ENCODE measurements at regions not wholly inside any gene's neighbourhood (a gene's known extent, or its start where the extent isn't known, plus 50 kb on each side); places are given as distances from the start of the nearest gene placed in this dataset.

DNA sequence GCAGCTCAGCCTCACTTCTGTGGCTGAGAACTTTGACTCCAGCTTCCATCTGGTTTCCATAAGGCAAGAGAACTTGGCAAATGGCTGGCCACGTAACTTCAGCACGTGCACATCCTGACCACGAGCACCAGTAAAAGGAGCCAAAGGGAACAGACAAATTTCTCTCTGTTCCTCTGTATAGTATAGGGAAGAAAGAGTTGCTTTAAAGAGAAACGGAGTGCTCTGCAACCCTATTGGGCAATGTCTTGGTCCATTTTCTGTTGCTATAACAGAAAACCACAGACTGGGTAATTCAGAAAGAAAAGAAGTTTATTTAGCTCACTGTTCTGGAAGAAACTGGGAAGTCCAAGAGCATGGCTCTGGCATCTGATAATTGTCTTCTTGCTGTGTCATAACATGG, 558.7 kb downstream of the ACTL7B start:
- H3K27ac ChIP-seq (ENCODE audit: low read length) = no peak overlapping the region
- H2AFZ ChIP-seq (ENCODE audit: low read depth, low read length) = no peak overlapping the region
- H3K9me3 ChIP-seq (ENCODE audit: insufficient read depth, low read length) = no peaks in the 10 kb centered on the region
- H3K36me3 ChIP-seq (replicated peaks; ENCODE audit: low read depth, low read length) = no peaks in the 10 kb centered on the region
- no peaks in the 10 kb centered on the region for H3K4me1 ChIP-seq (ENCODE audit: low read length)
- H3K4me2 ChIP-seq (ENCODE audit: low read length) = no peak overlapping the region
- H3K27me3 ChIP-seq (ENCODE audit: low read depth, low read length) = no peaks in the 10 kb centered on the region
- H4K20me1 ChIP-seq (ENCODE audit: insufficient read depth, low read length) = no peaks in the 10 kb centered on the region
- H3K4me3 ChIP-seq (ENCODE audit: low read length) = no peak overlapping the region
- TF ChIP-seq EZH2phosphoT487 (IDR thresholded peaks at IDR 0.05; ENCODE audit: low read depth) = no peak
- TF ChIP-seq, protein P1, sequence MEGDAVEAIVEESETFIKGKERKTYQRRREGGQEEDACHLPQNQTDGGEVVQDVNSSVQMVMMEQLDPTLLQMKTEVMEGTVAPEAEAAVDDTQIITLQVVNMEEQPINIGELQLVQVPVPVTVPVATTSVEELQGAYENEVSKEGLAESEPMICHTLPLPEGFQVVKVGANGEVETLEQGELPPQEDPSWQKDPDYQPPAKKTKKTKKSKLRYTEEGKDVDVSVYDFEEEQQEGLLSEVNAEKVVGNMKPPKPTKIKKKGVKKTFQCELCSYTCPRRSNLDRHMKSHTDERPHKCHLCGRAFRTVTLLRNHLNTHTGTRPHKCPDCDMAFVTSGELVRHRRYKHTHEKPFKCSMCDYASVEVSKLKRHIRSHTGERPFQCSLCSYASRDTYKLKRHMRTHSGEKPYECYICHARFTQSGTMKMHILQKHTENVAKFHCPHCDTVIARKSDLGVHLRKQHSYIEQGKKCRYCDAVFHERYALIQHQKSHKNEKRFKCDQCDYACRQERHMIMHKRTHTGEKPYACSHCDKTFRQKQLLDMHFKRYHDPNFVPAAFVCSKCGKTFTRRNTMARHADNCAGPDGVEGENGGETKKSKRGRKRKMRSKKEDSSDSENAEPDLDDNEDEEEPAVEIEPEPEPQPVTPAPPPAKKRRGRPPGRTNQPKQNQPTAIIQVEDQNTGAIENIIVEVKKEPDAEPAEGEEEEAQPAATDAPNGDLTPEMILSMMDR (IDR thresholded peaks at IDR 0.05; ENCODE audit: low read depth, low read length) = no peak
- H3K79me2 ChIP-seq (ENCODE audit: low read length) = no peaks in the 10 kb centered on the region
- H3K9ac ChIP-seq (ENCODE audit: low read length) = no peak overlapping the region

DNA sequence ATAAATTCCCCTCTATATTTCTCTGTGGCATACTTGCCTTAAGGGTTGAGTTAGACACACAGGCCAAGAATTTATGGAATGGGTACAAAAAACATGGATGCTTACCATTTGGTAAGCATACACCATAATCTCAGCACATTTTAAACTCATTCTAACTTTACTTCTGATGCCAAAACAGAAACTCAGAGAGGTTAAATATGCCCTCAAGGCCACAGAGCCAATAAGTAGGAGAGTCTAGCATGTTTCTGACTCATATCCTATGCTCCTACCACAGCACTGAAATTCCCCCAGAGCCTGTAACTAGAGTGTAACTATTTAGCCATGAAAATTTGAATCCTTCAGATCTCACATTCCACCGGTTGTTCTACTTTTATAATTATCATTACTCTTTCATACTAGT, 559.7 kb downstream of the ACTL7B start:
- Histone ChIP-seq H3K79me2 (ENCODE audit: low read length) (no peaks in the 10 kb centered on the region), H3K4me3 (ENCODE audit: low read length) (no peak overlapping the region), H4K20me1 (ENCODE audit: insufficient read depth, low read length) (no peaks in the 10 kb centered on the region), H3K9ac (ENCODE audit: low read length) (no peak overlapping the region), H3K27me3 (ENCODE audit: low read depth, low read length) (no peaks in the 10 kb centered on the region), H2AFZ (ENCODE audit: low read depth, low read length) (no peak overlapping the region), H3K9me3 (ENCODE audit: insufficient read depth, low read length) (no peaks in the 10 kb centered on the region), H3K27ac (ENCODE audit: low read length) (no peak overlapping the region), H3K36me3 (replicated peaks; ENCODE audit: low read depth, low read length) (no peaks in the 10 kb centered on the region), H3K4me2 (ENCODE audit: low read length) (no peak overlapping the region), H3K4me1 (ENCODE audit: low read length) (no peaks in the 10 kb centered on the region)
- TF ChIP-seq, protein P1 (IDR thresholded peaks at IDR 0.05; ENCODE audit: low read depth, low read length) = no peak
- no peak for TF ChIP-seq EZH2phosphoT487 (IDR thresholded peaks at IDR 0.05; ENCODE audit: low read depth)

DNA sequence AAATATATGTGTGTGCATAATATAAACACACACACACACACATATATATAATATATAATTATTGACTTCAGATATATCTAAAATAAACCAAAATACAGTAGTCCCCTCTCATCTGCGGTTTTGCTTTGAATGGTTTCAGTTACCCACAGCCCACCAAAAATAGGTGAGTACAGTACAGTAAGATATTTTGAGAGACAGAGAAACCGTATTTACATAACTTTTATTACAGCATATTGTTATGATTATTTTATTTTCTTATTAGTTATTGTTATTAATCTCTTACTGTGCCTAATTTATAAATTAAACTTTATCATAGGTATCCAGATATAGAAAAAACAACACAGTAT, 564.2 kb downstream of the ACTL7B start:
- Histone ChIP-seq H3K27me3 (ENCODE audit: low read depth, low read length) (no peaks in the 10 kb centered on the region), H3K4me3 (ENCODE audit: low read length) (no peak overlapping the region), H2AFZ (ENCODE audit: low read depth, low read length) (no peak overlapping the region), H3K79me2 (ENCODE audit: low read length) (no peaks in the 10 kb centered on the region), H3K27ac (ENCODE audit: low read length) (no peak overlapping the region), H3K9me3 (ENCODE audit: insufficient read depth, low read length) (no peaks in the 10 kb centered on the region), H3K4me1 (ENCODE audit: low read length) (no peaks in the 10 kb centered on the region), H4K20me1 (ENCODE audit: insufficient read depth, low read length) (no peaks in the 10 kb centered on the region), H3K4me2 (ENCODE audit: low read length) (no peak overlapping the region), H3K9ac (ENCODE audit: low read length) (no peak overlapping the region), H3K36me3 (replicated peaks; ENCODE audit: low read depth, low read length) (no peaks in the 10 kb centered on the region)
- TF ChIP-seq, protein P1 (IDR thresholded peaks at IDR 0.05; ENCODE audit: low read depth, low read length) = no peak
- no peak for TF ChIP-seq EZH2phosphoT487 (IDR thresholded peaks at IDR 0.05; ENCODE audit: low read depth)

DNA sequence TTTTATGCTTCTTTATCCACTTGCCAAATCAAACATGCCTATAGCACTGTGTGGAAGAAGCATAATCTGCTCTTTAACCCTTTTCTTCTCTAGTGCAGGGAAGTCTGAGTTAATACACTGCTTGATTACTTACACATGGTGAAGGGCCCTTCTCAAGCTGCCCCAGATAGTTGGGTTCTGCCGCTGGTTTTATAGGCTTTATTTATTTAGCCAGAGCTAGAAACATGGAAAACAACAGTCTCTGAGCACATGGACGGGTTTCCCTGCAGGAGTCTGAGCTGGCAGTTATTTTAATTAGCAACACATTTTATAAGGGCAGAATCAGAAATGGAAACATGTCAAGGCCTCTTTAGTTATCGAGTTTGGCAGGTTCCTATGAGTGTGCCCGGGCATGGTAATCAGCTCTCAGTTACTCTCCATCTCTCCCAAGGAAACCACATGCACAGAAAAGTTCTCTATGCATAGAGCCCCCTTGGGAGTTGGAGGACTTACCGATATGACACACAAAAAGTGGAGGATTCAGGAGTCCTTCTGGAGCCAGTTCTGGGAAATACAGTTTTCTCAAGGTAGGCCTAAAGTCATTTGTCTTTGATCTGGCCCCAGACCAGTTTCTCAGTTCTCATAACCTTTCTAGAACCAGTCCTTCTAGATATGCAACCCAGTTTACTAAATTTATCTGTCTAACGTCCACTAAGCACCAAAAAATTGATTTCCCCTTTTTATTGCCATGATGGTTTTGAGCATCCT, 564.8 kb downstream of the ACTL7B start:
- no peak overlapping the region for H3K4me2 ChIP-seq (ENCODE audit: low read length)
- no peak overlapping the region for H3K4me3 ChIP-seq (ENCODE audit: low read length)
- H3K79me2 ChIP-seq (ENCODE audit: low read length) = no peaks in the 10 kb centered on the region
- no peaks in the 10 kb centered on the region for H3K4me1 ChIP-seq (ENCODE audit: low read length)
- no peak overlapping the region for H2AFZ ChIP-seq (ENCODE audit: low read depth, low read length)
- H3K27ac ChIP-seq (ENCODE audit: low read length) = no peak overlapping the region
- no peaks in the 10 kb centered on the region for H3K36me3 ChIP-seq (replicated peaks; ENCODE audit: low read depth, low read length)
- no peaks in the 10 kb centered on the region for H3K9me3 ChIP-seq (ENCODE audit: insufficient read depth, low read length)
- no peaks in the 10 kb centered on the region for H4K20me1 ChIP-seq (ENCODE audit: insufficient read depth, low read length)
- H3K27me3 ChIP-seq (ENCODE audit: low read depth, low read length) = no peaks in the 10 kb centered on the region
- TF ChIP-seq, protein P1 (IDR thresholded peaks at IDR 0.05; ENCODE audit: low read depth, low read length) = no peak
- TF ChIP-seq EZH2phosphoT487 (IDR thresholded peaks at IDR 0.05; ENCODE audit: low read depth) = no peak
- no peak overlapping the region for H3K9ac ChIP-seq (ENCODE audit: low read length)
